ENCODE measurements at regions not wholly inside any gene's neighbourhood (a gene's known extent, or its start where the extent isn't known, plus 50 kb on each side); places are given as distances from the start of the nearest gene placed in this dataset.

GRCh38 chr20:22652681-22653588 is 68.6 kb upstream of the FOXA2 start:
- no peak for DNase-seq

GRCh38 chr20:22653658-22654642 is 69.6 kb upstream of the FOXA2 start:
- DNase-seq: no peak

GRCh38 chr20:22663528-22664025 is 79.2 kb upstream of the FOXA2 start:
- DNase-seq: no peak

- DNase-seq: no peak
Observed at GRCh38 chr20:22667198-22667597, 82.8 kb upstream of the FOXA2 start.

- DNase-seq: no peak
Observed at GRCh38 chr20:22672191-22672590, 87.8 kb upstream of the FOXA2 start.

GRCh38 chr20:22673467-22673866 is 89.1 kb upstream of the FOXA2 start:
- DNase-seq: no peak

- DNase-seq: no peak
Observed at GRCh38 chr20:22675341-22675740, 91.0 kb upstream of the FOXA2 start.

- DNase-seq: no peak
Observed at GRCh38 chr20:22678678-22679077, 94.3 kb upstream of the FOXA2 start.

- DNase-seq: no peak
Observed at GRCh38 chr20:22679197-22679596, 94.8 kb upstream of the FOXA2 start.

GRCh38 chr20:22680031-22680740 is 95.8 kb upstream of the FOXA2 start:
- no peak for DNase-seq

- DNase-seq: no peak
Observed at GRCh38 chr20:22681591-22682248, 97.3 kb upstream of the FOXA2 start.

GRCh38 chr20:22682381-22682780 is 98.0 kb upstream of the FOXA2 start:
- no peak for DNase-seq

GRCh38 chr20:22684072-22684762 is 99.8 kb upstream of the FOXA2 start:
- DNase-seq: peak; percentile 79

GRCh38 chr20:22684763-22685443 is 100.5 kb upstream of the FOXA2 start:
- no peak for DNase-seq

GRCh38 chr20:22686097-22686496 is 101.7 kb upstream of the FOXA2 start:
- DNase-seq: peak; percentile 44

- peak; percentile 28 for DNase-seq
Observed at GRCh38 chr20:22687676-22688349, 103.4 kb upstream of the FOXA2 start.

- DNase-seq: peak; percentile 48
Observed at GRCh38 chr20:22688485-22688884, 104.1 kb upstream of the FOXA2 start.

- no peak for DNase-seq
Observed at GRCh38 chr20:22689266-22689665, 104.9 kb upstream of the FOXA2 start.

- DNase-seq: no peak
Observed at GRCh38 chr20:22690000-22690399, 105.6 kb upstream of the FOXA2 start.

GRCh38 chr20:22690616-22691179 is 106.3 kb upstream of the FOXA2 start:
- no peak for DNase-seq
